ENCODE measurements at regions not wholly inside any gene's neighbourhood (a gene's known extent, or its start where the extent isn't known, plus 50 kb on each side); places are given as distances from the start of the nearest gene placed in this dataset.

DNA sequence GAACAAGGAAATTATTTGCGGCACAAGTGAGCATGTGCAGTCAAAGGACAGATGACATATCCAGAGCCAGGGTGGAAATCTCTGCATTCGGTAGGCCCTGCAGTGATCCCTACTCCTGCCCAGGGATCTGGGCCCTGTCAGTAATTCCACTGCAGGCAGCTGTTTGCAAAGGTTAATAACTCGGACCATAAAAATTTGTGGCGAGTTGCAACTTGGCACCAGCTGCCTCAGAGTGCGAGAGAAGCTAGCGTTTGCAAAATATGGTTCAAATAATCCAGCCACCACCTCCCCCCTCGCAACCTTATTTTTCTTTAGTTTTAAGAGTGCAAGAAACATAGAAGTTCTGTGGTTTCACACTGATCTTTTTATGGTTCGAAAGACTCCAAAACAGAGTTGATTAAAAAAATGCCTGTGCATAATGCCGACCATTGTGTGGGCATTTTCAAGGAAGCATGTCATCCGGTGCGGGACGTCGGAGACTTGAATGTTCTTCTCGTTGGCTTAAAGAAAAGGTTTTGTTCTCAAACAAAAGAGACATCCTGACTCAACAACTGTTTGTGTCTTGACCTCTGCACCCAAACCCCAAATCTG lies 224.5 kb downstream of the BCL11B start:
- no peak for TF ChIP-seq EP300 (IDR thresholded peaks at IDR 0.05)
- TF ChIP-seq, protein P1, sequence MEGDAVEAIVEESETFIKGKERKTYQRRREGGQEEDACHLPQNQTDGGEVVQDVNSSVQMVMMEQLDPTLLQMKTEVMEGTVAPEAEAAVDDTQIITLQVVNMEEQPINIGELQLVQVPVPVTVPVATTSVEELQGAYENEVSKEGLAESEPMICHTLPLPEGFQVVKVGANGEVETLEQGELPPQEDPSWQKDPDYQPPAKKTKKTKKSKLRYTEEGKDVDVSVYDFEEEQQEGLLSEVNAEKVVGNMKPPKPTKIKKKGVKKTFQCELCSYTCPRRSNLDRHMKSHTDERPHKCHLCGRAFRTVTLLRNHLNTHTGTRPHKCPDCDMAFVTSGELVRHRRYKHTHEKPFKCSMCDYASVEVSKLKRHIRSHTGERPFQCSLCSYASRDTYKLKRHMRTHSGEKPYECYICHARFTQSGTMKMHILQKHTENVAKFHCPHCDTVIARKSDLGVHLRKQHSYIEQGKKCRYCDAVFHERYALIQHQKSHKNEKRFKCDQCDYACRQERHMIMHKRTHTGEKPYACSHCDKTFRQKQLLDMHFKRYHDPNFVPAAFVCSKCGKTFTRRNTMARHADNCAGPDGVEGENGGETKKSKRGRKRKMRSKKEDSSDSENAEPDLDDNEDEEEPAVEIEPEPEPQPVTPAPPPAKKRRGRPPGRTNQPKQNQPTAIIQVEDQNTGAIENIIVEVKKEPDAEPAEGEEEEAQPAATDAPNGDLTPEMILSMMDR (IDR thresholded peaks at IDR 0.05): no peak
